SK-N-SH (cell line): ENCODE measurements at regions not wholly inside any gene's neighbourhood (a gene's known extent, or its start where the extent isn't known, plus 50 kb on each side); places are given as distances from the start of the nearest gene placed in this dataset.

ENCODE experiments used
- CTCF ChIP-seq: fragments of 200-600 bp; sonication (generic); IDR thresholded peaks from 2 replicates; pipeline ENCODE4 v1.6.1; 2017; ENCODE audit warnings: antibody characterized with exemption, mild to moderate bottlenecking, moderate library complexity
- EP300 ChIP-seq, 2 experiments: IDR thresholded peaks; 2 replicates each; pipeline versions ENCODE4 v1.4.0 to v1.6.1; 2012; ENCODE audit warnings: borderline replicate concordance in 1 of 2, low read depth in 1 of 2, low read length in 1 of 2
- FOXM1 ChIP-seq: IDR thresholded peaks from 2 replicates; pipeline ENCODE4 v1.4.0; 2012; ENCODE audit warnings: low read depth, mild to moderate bottlenecking
- GATA2 ChIP-seq: sonication (generic); formaldehyde crosslinking; IDR thresholded peaks from 2 replicates; pipeline ENCODE4 v1.5.0; 2020; ENCODE audit warnings: mild to moderate bottlenecking, missing genetic modification reagents
- JUND ChIP-seq: IDR thresholded peaks from 2 replicates; pipeline ENCODE4 v1.4.0; 2012
- NRF1 ChIP-seq: IDR thresholded peaks from 2 replicates; pipeline ENCODE4 v1.6.1; 2012; ENCODE audit warnings: low read depth, mild to moderate bottlenecking, low read length
- POLR2AphosphoS5 ChIP-seq: IDR thresholded peaks from 2 replicates; pipeline ENCODE4 v1.6.1; 2012; ENCODE audit warnings: low read depth, low read length
- RAD21 ChIP-seq: IDR thresholded peaks from 2 replicates; pipeline ENCODE4 v1.6.1; 2012; ENCODE audit warnings: mild to moderate bottlenecking, low read length
- REST ChIP-seq: IDR thresholded peaks from 2 replicates; pipeline ENCODE4 v1.6.1; 2012; ENCODE audit warnings: mild to moderate bottlenecking, low read depth, low read length, moderate library complexity
- RXRA ChIP-seq: IDR thresholded peaks from 2 replicates; pipeline ENCODE4 v1.4.0; 2012; ENCODE audit warnings: low read depth, mild to moderate bottlenecking, borderline replicate concordance
- USF1 ChIP-seq: IDR thresholded peaks from 2 replicates; pipeline ENCODE4 v1.4.0; 2012; ENCODE audit warnings: low read depth, borderline replicate concordance
- USF2 ChIP-seq: fragments of 150-350 bp; IDR thresholded peaks from 2 replicates; pipeline ENCODE4 v1.6.1; 2017; ENCODE audit warnings: antibody characterized with exemption, low read length, low read depth, borderline replicate concordance
- YY1 ChIP-seq: IDR thresholded peaks from 2 replicates; pipeline ENCODE4 v1.4.0; 2012; ENCODE audit warnings: low read depth, mild to moderate bottlenecking

GRCh38 chr20:48019940-48020339 is 234.7 kb upstream of the SULF2 start:
- TF ChIP-seq USF1 (no peak), YY1 (no peak), NRF1 (no peak), CTCF (no peak), RXRA (no peak), EP300 (IDR thresholded peaks at IDR 0.05; ENCODE audit: borderline replicate concordance in 1 of 2, low read depth in 1 of 2, low read length in 1 of 2) (no peak), RAD21 (no peak), USF2 (no peak), JUND (no peak), POLR2AphosphoS5 (no peak), FOXM1 (no peak), REST (no peak), GATA2 (CRISPR knock-in tag) (no peak)
